ENCODE measurements at regions not wholly inside any gene's neighbourhood (a gene's known extent, or its start where the extent isn't known, plus 50 kb on each side); places are given as distances from the start of the nearest gene placed in this dataset.

DNA sequence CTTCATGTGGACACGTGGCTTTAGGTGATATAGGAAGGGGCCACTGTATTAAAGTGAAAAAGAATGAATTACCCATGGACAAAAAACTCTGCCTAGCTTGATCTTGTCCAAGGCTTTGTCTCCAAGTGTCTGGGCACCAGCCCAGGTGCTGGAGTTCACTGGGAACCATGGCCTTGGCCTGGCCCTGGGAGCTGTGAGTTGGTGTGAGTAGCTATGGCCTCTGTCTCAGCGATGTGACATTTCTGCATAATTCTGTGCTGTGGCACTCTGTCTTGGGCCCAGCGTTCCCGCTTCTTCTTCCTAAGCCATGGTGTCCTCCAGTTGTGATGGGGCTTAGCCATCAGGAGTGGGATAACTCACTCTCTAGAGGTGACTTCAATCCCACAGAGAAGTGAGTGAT lies 119.0 kb upstream of the PPP2R2D start:
- DNase-seq: no peak

DNA sequence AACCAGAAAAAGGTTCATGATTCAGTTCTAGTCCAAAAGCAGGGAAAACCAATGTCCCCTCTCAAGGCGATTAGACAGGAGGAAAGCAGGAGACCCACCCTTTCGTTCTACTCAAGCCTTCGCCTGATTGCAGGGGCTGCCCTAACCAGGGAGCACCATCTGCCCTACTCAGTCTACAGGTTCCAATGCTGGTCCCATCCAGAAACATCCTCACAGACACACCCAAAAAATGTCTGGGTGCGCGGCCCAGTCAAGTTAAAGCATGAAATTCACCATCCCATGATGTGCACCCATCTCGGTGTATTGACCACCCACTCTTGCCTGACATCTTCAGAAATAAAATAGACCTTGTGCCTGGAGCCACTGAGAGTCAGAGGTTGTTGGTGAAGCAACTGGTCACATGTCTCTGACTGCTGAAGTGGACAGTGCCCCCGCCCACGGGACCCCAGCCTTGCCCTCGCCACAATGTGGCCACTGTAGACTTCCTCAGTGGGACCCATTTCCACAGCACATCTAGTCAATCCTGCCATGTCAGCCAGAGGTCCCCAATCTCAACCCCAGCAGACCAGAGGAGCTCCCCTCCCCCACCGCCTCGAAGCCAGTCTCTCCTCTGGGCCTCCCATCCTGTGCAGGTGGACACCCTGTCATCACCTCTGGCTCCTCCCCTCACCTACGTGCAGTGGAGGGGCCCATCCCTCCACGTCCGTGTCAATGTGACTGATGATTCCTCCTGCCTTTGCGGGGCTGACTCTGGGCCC lies 116.3 kb upstream of the PPP2R2D start:
- DNase-seq: peak; percentile 16

DNA sequence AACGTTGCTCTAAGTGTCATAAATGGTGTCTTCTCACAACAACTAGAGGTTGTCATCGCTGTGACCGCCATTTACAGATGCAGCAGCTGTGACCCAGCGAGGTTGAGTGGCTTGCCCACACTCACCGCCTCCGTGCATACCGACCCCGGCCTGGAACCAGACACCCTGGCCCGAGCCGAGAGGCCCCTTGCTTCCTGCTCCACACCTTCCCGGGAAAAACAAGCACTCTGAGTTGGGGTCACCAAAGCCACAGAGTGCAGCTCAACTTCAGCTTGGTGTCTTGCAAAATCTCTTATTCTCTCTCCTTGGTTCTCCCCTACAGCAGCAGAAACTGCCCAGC lies 115.7 kb upstream of the PPP2R2D start:
- peak; percentile 31 for DNase-seq

DNA sequence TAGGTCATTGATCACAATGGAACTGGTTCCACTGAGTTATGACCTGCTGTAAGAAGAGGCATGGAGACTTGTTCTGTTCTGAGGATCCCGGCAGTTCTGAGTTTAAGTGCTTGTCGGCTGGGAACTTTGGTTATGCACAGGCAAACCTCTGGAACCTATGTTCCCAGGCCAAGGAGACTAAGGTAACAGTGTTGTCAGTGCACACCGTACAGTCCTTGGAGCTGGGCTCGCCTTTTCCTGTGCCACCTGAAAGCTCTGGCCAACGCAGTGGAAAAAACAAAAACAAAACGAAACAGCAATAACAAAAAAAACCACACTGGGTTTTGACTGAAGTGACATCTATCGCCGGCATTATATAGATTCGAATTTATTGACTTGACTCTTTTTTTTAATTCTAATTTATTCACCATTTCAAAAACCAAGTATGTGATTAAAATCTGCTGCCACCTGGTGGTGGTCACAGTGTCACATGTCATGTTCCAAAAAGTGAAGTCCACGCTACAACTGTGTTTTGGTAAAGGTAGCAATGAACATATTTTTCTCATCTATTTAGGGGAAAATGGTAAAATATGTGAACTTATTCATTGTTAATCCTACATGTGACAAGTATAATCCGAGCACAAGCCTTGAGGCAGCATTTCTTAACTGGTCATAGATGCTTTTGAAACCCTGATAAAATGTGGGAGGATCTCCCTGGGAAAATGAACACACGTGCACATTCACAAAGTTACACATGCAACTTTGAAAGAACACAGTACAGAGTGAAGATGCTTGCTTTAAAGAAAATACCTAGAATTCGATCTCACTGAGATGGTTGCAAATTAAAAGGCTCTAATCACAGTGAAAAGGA lies 113.8 kb upstream of the PPP2R2D start:
- DNase-seq: peak; percentile 62

DNA sequence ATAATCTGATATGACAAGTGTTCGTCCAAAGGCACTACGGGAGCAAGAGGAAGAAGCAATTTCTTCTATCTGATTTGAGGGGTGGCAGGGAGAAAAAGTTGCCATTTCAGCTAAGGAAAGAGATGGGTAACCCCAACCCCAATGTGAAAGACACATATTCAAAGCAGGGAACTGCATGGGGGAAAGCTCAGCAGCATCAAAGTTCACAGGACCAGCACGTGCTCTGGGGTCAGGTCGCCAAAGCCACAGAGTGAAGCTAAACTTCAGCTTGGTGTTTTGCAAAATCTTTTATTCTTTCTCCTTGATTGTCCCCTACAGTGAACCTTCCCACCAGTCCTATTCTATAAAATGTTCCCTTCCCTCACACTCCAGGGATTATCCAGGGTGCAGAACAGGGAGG lies 112.8 kb upstream of the PPP2R2D start:
- DNase-seq: no peak

DNA sequence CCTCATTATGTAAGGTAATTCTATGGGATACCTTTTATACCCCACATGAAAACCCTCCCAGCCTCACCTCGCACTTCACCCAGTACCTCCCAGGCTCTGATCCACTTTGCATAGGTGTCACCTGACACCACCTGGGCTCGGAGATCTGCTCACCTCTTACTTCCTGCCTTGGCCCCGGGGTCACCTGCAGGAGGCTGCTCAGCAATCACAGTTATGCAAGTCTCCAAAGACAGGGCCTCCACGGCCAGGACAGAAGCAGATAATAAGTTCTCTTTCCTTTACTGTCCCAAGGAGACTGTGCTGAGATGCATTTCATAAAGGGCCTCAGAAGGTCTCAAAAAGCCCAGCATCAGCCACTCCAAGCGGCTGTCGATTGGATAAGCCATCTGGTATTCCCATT lies 112.4 kb upstream of the PPP2R2D start:
- DNase-seq: no peak

DNA sequence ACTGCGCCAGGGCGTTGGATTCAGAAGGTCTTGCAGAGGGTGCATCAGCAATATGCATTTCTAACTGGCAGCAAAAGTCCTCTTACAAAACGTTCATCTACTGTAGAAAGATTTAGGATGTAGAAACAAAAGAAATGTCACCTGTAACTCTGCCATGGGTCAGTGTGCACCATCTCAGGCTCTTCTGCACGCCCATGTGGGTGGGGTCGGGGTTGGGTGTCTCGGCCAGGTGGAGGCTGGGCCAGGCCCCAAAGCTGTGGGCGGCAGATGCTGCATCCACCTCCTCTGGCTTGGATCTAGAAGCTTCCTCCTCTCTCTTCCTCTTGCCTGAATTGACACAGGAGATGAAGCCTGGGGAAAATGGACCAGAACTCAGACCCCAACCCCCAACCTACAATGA lies 111.3 kb upstream of the PPP2R2D start:
- DNase-seq: peak; percentile 6

DNA sequence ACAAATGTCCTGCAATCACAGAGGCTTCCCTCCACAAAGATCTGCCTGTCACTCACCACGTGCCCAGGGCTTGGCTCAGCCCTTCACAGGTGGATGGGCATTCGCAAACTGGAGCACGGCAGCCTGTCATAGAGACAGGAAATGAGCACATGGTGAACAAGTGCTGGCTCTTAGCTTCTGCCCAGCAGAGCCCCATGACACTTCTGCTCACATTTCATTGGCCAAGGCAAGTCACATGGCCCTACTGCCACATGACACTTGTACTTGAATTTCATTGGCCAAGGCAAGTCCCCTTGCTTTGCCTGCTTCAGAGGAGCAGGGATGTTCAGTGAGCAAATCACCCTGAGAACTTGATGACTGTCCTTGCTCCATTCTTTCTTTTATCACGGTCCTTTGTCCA lies 110.8 kb upstream of the PPP2R2D start:
- DNase-seq: peak; percentile 36

DNA sequence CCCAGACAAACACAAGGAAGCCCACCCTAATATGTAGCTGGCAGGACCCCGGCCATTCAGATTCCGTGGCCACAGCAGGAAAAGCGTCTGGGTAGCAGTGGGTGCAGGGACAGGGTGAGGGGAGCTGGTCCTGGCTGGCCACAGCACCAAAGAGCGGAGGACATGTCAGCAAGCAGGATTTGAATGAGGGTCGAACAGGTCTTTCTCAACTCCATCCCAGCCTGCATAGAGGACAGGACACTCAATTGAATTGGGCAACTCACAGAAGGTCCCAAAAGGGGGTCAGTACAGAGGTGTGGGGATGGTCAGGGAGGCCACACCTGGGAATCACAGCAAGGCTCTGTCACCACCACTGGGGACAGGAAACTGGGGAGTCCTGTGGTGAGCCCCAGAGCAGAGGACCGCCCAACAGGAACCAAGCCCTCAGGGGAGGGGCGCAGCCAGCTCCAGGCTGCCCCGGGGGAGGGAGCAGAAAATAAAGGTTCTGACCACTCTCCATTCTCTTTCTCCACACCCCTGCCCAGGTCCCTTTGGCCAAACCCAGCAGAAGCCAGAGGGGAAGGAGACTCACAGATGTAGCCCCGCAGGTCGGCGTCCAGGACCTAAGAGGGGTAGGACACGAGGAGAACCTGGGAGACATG lies 108.7 kb upstream of the PPP2R2D start:
- peak; percentile 16 for DNase-seq

DNA sequence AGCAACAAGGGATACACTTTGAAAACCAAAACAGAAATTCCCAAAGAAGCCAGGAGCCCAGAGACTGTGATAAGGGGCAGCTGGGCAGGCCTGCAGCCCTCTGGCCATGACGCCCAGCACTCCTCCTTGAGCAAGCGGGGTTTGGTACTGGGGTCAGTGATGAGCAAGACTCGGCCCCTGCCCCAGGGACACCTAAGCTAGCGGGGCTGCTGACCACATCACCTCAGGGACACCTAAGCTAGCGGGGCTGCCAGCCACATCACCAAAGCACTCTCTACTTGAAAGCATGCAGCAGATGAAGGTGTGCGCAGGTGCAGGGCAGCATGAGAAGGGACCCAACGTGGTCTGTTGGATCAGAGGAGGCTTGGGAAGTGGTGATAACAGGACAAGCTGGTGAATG lies 108.0 kb upstream of the PPP2R2D start:
- DNase-seq: peak; percentile 9

DNA sequence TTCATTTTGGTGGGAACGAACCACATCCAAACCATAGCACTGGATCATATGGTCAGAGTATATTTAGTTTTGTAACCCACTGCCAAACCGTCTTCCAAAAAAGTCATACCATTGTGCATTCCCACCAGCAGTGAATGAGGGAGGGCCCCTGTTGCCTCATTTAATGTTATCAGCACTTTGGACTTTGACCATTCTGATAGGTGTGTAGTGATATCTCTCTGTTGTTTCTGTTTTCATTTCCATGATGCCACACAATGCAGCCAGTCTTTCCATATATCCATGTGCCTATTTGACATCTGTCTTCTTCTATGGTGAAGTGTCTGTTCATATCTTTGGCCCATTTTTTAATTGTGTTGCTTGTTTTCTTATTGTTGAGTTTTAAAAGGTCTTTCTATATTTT lies 105.0 kb upstream of the PPP2R2D start:
- peak; percentile 13 for DNase-seq

DNA sequence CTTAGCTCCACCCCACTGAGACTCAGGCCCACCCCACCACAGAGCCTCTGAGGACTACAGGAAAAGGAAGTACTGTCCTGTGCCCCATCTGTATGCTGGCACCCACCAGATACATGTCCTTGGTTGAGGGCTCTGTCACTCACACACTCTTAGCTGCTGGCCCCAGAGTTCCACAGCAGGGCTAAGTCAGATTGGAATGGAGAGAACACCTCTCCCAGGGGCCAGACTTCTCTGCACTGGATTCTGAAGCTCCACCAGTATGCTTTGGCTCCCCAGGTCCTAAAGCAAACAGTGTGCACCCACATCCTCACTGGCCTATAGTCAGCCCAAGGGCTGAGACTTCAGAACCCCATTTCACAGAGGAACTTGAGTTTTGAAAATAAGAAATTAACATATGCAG lies 103.2 kb upstream of the PPP2R2D start:
- DNase-seq: no peak

DNA sequence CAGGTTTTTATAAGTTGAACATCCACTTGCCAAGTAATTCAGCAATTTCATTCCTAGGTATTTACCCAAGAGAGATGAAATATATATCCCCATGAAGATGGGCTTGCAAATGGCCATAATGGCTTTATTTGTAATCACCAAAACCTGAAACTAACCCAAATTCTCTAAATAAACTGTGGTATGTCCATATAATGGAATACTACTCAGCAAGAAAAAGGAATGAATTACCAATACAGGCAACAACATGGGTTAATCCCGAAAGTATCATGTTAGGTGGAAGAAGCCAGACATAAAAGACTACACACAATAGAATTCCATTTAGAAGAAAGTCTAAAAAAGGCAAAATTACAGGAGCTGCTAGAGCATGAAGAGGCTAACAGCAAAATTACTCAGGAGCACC lies 101.4 kb upstream of the PPP2R2D start:
- no peak for DNase-seq

DNA sequence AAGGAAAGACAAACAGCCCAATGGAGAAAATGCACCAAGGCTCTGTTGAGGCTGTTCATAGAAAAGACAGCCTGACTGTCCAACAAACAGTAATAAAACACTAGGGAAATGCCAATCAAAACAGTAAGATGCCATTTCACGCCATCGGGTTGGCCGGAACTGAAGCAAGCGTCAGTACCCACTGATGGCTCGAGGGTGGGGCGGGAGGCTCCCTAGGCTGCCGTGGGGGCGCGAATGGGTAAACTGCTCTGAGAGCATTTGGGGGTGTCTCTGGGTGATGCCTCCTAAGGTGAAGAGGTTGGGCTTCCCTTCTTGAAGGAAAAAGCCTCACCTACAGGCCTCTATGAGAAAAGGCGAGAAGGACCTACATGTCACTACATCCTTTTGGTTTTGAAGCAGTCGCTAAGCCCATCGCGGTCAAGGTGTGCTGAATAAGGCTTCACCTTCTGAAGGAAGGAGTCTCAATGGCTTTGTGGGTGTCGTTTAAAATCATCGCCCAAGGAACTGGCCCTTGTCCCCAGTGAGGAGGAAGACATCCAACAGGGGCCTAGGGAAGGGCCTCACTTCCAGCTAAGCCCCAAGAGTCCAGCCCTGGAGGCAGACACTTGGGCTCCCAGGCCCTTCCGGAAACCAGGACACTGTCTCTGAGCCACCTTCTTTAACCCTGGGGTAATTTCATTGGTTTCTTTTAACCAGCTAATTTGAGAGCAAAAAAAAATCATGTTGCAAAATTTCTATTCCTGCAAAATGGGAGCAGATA lies 98.5 kb upstream of the PPP2R2D start:
- peak; percentile 7 for DNase-seq

DNA sequence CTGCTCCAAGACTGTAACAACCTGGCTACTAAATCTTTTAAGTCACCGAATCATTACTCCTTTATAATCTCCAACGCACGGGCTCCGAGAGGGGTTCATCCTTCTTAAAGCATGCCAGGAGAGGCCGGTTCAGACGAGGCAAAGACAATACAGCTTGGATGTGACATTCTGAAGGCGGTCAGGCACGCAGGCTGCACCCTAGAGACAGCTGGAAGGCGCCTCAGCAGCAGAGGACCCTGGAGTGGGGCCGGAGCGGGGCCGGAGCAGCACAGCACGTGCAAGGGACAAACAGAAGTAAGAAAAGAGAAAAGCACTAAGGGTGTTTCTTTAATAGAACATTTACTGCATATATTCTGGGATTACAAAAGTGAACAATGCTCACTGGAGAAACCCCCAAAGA lies 97.8 kb upstream of the PPP2R2D start:
- DNase-seq: peak; percentile 28

DNA sequence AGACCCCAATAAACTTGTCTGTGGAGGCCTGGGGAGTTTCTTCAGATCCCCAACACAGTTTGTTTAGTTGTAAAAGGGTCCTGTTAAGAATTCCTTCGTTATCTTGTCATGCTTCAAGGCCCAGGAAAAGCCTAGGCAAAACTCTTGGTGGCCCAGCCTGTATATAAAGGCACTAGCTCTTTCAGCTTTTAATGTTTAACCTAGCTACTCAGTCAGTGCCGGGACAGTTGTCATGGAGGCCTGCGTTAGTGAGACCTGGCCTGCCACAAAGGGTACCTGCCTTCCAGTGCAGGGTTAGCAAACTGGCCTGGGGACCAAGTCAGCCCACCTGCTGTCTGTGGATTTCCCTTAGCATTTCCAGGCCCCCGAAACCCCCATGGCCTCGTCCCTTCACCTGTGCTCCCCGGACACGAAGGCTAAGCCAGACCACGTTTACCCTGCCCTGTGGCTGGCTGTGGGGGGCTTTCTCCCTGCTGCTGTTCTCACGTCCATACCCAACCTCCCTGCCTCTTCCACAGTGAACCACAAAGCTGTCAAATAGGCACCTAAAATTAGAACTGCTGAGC lies 96.9 kb upstream of the PPP2R2D start:
- DNase-seq: peak; percentile 4

DNA sequence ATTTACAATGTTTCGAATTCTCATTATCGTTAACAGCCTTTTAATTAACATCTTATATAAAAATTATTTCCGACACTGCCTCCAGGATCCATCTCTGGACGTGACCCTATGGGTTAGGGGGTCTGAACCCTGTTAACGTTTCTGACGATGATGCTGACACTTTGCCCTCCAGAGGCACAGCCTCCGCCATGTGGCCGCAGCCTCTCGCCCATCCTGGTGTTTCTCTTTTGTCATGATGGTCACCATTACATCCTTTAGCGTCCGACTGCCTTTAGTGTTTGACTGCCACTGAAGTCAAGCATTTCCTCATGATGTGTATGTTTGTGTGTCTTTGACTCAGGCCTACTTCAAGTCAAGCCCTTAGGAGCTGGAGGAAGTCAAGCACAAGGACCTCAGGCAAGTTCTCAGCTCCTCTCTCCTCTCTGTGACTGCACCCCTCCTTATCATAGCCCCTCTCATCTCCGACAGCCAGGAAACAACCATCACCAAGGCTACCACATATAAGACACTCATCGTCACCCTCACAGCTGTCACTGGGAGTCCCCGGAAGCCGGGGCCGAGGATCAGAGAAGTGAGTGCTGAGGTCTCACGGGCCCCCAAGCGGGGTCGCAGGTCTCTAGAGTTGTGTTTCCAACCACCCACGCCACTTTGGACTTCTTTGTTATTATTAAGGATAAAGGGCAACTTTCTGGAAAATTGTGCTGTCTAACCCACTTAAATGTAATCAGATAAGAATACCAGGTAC lies 96.1 kb upstream of the PPP2R2D start:
- DNase-seq: peak; percentile 9

DNA sequence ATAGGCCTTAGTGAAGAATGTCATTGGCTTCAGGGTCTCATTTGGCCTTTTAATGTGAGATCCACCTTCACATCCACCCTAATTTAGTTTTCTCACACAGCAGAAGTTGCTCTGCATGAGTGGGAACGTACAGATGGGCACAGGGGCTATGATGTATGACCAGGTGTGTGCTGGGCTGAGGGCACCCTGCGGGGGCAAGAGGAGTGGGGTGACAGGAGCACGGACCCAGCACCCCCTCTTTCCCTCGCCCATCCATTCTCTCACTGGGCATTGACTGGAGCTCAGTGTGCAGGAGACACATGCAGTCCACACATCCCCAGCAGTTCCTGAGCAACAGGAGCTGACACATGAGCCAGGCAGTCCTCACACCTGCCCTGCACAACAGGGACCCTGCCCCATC lies 95.1 kb upstream of the PPP2R2D start:
- DNase-seq: no peak

DNA sequence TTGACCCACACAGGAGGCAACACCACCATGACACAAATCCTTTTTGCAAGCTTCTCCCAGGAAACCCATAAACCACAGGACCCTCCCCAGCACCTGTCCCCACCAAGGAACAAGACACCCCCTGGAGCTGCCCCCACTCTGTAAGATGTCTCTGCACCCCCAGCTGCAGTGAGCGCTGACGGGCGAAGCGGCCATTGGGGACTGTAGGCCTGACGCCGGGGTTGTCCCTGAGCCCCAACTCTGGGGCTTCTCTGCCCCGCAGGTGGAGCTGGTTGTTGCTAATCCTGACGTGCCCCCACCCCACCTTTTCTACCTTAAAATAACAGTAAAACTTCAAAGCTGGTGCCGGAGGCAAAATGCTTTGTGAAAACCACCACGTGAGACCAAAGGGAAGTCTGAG lies 94.7 kb upstream of the PPP2R2D start:
- peak; percentile 5 for DNase-seq

DNA sequence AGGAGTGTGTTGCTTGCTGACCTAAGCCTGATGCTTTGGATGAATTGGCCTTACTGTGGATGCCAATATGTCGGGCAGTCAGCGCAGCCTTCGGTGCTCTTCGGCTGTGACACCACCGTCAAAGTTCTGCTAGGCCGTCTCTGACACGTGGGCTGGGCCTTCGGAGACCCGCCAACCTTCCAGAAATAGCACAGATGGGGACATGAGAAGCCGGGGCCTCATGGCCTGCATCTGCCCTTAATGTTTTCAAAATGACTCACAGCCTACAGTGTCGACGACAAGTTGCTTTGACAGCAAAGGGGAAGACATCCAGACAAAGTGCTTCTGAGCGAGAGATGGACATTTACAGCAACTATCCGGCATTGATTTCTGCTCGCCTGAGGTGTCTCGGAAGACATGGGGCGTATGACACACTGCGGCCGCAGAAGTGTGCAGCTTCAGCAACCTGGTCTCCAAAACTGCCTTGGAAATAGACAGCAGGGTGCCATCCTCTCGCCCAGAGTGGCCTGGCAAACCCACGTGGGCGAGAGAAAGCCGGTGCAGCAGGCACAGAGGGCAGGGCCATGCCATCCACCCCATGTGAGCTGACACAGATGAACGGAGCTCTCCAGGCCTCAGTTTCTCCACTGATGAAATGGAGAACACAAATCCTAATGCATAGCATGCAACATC lies 94.0 kb upstream of the PPP2R2D start:
- peak; percentile 25 for DNase-seq

DNA sequence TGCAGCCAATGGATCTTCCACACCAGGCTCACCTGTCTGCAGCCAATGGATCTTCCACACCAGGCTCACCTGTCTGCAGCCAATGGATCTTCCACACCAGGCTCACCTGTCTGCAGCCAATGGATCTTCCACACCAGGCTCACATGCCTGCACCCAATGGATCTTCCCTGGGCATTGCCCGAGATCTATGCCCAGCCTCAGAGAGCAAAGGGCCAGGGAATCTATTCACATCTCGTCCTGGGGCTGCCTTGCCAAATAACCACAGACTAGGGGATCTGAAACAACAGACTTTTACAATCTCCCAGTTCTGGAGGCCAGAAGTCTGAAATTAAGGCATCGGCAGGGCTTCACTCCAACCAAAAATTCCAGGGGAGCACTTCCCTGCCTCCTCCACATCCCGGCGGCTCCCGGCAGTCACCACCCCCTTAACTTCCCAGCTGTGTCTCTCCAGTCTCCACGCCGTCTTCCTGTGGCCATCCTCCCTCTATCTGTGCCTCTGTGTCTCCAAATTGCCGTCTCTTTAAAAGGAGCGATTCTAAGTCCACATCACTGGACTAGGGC lies 92.4 kb upstream of the PPP2R2D start:
- no peak for DNase-seq
